ENCODE measurements at regions not wholly inside any gene's neighbourhood (a gene's known extent, or its start where the extent isn't known, plus 50 kb on each side); places are given as distances from the start of the nearest gene placed in this dataset.

DNA sequence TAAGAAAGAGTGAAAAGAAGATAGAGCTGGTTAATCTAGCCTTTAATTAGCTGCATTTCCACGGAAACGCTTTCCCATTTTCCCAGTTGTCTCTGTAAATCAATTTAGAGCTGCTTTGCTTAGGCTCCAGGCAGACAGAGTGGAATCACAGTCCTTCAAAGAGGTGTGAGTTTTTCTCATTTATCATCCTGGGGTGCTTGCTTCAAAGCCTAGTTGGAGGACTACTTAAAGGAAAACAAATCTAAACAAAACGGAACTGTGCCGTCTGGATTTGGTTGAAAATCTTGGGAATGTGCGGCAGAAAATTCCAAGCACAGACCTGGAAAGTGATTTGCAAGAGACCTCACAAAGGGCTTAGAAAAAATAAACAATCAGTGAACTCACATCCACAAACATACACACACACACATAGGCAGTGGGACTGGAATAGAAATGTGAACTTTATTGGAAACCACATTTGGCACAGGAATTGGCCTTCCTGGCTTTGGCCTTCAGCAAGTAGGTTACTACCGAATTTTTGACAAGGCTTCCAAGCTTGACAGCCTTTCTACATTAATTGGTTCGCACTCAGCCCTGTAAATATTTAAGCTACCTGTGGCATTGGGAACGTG, 235.2 kb upstream of the SLC24A2 start:
- no peaks in the 10 kb centered on the region for H3K4me1 ChIP-seq (ENCODE audit: insufficient read depth, low read length)
- no peaks in the 10 kb centered on the region for H3K36me3 ChIP-seq (ENCODE audit: insufficient read depth, low read length)
- H3K9me3 ChIP-seq (ENCODE audit: control insufficient read depth, insufficient read depth, low read length): no peaks in the 10 kb centered on the region
- no peak overlapping the region for H3K9ac ChIP-seq (ENCODE audit: low read depth, low read length)

DNA sequence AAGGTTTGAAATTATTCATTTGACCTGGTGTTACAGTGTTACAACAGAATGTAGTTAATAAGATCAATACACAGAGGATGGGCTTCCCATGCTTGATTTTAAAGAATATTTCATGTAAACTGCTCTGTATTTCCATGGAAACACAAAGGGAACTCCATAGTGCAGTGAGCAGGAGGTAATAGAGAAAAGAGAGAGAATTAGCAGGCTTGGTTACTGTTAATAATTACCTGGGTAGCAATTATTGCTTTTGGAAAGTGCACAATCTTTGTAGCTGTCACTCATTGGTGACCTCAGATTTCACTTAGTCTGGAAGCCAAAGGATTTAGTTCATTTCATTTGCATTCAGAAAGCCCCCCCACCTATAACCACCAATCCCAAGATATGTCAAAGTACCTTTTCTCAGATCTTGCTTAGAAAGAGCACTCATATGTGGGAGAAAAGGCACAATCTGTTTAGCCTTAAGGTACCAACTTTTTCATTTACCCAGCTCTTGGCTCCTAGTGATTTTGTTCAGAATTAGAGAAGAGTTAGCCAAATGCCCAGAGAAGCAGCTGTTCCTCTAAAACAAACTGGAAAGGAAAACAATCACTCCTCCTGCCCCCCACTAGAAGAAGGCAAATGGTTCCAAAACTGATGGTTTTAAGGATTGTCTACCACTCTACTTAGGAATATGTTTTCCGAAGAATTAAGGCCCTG, 234.5 kb upstream of the SLC24A2 start:
- no peaks in the 10 kb centered on the region for H3K36me3 ChIP-seq (ENCODE audit: insufficient read depth, low read length)
- H3K9ac ChIP-seq (ENCODE audit: low read depth, low read length): no peak overlapping the region
- H3K9me3 ChIP-seq (ENCODE audit: control insufficient read depth, insufficient read depth, low read length): no peaks in the 10 kb centered on the region

DNA sequence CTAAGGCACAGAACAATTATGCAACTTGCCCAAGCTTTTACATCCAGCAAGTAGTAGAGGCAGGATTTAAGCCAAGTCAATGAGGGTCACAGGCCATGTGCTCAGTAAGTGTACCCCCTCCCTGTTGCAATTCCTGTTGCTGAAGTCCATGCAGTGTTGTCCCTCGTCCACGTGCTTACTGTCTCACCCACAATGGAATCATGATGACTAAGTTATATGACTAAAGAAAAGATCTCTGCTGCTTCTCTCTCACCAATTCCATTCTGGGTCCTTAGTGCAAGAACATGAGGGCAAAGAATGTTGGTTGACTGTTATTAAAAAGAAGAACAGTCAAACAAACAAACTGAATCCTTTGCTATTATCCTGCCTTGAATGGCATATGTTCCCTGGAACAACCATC, 233.6 kb upstream of the SLC24A2 start:
- no peaks in the 10 kb centered on the region for H3K36me3 ChIP-seq (ENCODE audit: insufficient read depth, low read length)
- H3K9me3 ChIP-seq (ENCODE audit: control insufficient read depth, insufficient read depth, low read length): no peaks in the 10 kb centered on the region
- H3K9ac ChIP-seq (ENCODE audit: low read depth, low read length): no peak overlapping the region
- no peaks in the 10 kb centered on the region for H3K4me1 ChIP-seq (ENCODE audit: insufficient read depth, low read length)

More for the DNA sequence above, 234.5 kb upstream of the SLC24A2 start:
- H3K4me1 ChIP-seq (ENCODE audit: insufficient read depth, low read length): no peaks in the 10 kb centered on the region

DNA sequence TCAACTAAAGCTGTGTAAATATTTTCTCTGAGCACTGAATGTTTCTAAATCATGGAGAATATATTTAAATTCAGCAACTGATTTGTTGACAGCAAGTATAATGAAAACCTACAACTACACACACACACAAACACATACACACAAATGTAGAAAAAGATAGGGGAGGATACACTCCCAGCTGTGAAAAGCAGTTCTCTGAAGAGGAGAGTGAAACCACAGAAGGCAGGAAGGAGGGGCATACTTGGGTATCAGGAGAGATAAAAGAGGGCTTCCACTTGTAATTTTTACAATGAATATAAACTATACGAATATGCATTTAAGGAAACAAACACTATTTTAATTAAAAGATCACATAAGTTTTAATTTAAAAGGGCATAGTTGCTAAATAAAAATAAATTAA, 227.8 kb upstream of the SLC24A2 start:
- Histone ChIP-seq H3K9me3 (ENCODE audit: control insufficient read depth, insufficient read depth, low read length) (no peaks in the 10 kb centered on the region), H3K9ac (ENCODE audit: low read depth, low read length) (no peak overlapping the region), H3K4me1 (ENCODE audit: insufficient read depth, low read length) (peaks cover 8% of the 10 kb centered on the region), H3K36me3 (ENCODE audit: insufficient read depth, low read length) (no peaks in the 10 kb centered on the region)

DNA sequence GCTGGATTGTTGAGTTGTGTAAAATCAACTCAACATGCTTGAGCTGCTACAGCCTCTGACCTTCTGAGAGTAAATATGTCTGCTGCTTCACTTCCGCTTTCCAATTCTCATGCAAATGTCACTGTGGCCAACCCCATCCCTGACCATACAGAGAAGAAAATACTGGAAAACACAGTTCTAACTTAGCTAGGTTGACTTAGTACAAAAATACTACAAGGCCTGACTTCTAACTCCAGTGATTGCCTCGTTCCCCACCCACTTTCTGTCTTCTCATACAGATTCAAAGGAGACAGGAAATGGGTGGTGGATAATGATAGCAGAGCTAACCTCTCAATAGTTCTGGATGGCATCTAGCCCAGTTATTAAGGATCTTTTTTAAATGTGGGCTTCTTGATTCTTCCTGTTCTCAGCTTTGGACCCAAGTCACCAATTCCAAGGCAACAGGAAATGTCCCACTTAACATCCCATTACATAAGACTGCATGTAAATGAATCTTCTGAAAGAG, 226.6 kb upstream of the SLC24A2 start:
- Histone ChIP-seq H3K9me3 (ENCODE audit: control insufficient read depth, insufficient read depth, low read length) (no peaks in the 10 kb centered on the region), H3K9ac (ENCODE audit: low read depth, low read length) (no peak overlapping the region)

DNA sequence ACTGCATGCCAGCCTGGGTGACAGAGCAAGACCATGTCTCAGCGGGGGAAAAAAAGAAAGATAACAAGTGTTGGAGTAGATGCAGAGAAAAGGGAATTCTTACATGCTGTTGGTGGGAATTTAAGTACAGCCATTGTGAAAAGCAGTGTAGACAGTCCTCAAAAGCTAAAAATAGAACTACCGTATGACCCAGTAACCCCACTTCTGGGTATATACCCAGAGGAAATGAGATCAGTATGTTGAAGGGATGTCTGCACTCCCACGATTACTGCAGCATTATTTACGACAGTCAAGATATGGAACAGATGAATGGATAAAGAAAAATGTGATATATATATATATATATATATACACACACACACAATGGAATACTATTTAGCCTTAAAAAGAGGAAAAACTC, 225.3 kb upstream of the SLC24A2 start:
- no peak overlapping the region for H3K9ac ChIP-seq (ENCODE audit: low read depth, low read length)

More for the DNA sequence above, 226.6 kb upstream of the SLC24A2 start:
- H3K36me3 ChIP-seq (ENCODE audit: insufficient read depth, low read length): no peaks in the 10 kb centered on the region
- H3K4me1 ChIP-seq (ENCODE audit: insufficient read depth, low read length): peaks cover 8% of the 10 kb centered on the region

DNA sequence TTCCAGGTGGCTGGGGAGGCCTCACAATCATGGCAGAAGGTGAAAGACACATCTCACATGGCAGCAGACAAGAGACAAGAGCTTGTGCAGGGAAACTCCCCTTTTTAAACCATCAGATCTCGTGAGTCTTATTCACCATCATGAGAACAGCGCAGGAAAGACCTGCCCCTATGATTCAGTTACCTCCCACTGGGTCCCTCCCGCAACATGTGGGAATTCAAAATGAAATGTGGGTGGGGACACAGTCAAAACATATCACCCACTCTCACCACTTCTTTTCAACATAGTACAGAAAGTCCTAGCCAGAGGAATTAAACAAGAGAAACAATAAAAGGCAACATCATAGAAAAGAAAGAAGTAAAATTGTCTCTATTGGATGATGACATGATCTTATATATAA, 223.4 kb upstream of the SLC24A2 start:
- H3K9ac ChIP-seq (ENCODE audit: low read depth, low read length): no peak overlapping the region
- no peaks in the 10 kb centered on the region for H3K9me3 ChIP-seq (ENCODE audit: control insufficient read depth, insufficient read depth, low read length)
- no peaks in the 10 kb centered on the region for H3K36me3 ChIP-seq (ENCODE audit: insufficient read depth, low read length)
- H3K4me1 ChIP-seq (ENCODE audit: insufficient read depth, low read length): peaks cover 8% of the 10 kb centered on the region

More for the DNA sequence above, 225.3 kb upstream of the SLC24A2 start:
- no peaks in the 10 kb centered on the region for H3K9me3 ChIP-seq (ENCODE audit: control insufficient read depth, insufficient read depth, low read length)
- H3K4me1 ChIP-seq (ENCODE audit: insufficient read depth, low read length): peaks cover 8% of the 10 kb centered on the region
- H3K36me3 ChIP-seq (ENCODE audit: insufficient read depth, low read length): no peaks in the 10 kb centered on the region

DNA sequence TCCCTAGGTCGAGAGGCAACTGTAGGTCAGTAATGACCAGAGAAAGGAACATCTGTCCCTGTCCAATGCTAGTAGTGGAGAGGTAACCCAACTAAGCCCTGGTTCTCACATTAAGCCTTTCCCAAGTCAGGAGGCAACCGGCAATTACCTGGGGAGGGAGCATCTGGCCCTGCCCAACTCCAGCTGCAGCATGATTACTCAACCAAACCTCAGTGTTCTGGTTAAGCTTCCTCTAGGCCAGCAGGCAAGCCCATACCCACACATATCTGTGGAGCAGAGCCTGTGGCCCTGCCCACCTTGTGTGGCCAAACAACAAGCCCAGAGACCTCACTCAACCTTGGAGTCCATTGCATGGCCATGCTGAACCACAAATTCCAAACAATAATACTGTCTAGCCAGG, 220.8 kb upstream of the SLC24A2 start:
- Histone ChIP-seq H3K4me1 (ENCODE audit: insufficient read depth, low read length) (no peaks in the 10 kb centered on the region), H3K9ac (ENCODE audit: low read depth, low read length) (no peak overlapping the region), H3K36me3 (ENCODE audit: insufficient read depth, low read length) (no peaks in the 10 kb centered on the region), H3K9me3 (ENCODE audit: control insufficient read depth, insufficient read depth, low read length) (no peaks in the 10 kb centered on the region)

DNA sequence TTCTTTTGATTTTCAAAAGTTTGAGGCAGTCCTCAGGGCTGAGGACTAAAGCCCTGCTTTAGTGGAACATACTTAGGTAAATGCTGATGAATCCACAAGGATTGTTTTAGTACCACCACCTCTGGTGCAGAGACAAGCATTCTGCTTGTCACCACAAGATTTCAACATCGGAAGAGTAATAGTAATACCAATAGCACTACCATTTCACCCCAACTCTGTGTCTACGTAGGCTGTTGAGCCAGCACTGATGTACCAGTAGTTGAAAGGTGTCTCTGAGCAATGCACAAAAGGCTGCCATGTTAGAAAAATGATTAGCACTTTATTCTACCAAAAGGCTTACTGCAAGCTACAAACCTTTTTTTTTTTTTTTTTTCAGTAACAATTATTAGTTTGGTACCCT, 213.2 kb upstream of the SLC24A2 start:
- Histone ChIP-seq H3K9ac (ENCODE audit: low read depth, low read length) (no peak overlapping the region), H3K36me3 (ENCODE audit: insufficient read depth, low read length) (no peaks in the 10 kb centered on the region), H3K9me3 (ENCODE audit: control insufficient read depth, insufficient read depth, low read length) (no peaks in the 10 kb centered on the region), H3K4me1 (ENCODE audit: insufficient read depth, low read length) (no peaks in the 10 kb centered on the region)

DNA sequence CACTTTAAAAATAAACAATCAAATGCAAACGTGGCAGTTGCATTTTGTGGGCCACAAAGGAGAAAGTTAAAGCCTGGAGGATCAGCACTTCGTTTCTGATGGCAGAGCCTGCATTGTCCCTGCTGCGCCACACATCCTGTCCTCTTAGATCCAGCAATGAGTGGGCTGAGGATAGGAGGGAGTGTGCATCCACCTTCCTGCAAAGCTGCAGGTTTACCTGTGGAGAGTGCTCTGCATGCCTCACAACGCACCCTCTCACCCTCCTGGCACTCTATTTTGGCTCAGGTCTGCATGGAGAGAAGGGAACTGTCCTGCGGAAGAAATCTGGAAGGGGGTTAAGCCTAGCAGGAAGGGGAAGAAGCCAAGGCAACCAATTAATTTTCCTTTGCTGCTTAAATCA, 212.2 kb upstream of the SLC24A2 start:
- no peaks in the 10 kb centered on the region for H3K36me3 ChIP-seq (ENCODE audit: insufficient read depth, low read length)
- no peaks in the 10 kb centered on the region for H3K9me3 ChIP-seq (ENCODE audit: control insufficient read depth, insufficient read depth, low read length)
- H3K4me1 ChIP-seq (ENCODE audit: insufficient read depth, low read length): no peaks in the 10 kb centered on the region
- no peak overlapping the region for H3K9ac ChIP-seq (ENCODE audit: low read depth, low read length)

DNA sequence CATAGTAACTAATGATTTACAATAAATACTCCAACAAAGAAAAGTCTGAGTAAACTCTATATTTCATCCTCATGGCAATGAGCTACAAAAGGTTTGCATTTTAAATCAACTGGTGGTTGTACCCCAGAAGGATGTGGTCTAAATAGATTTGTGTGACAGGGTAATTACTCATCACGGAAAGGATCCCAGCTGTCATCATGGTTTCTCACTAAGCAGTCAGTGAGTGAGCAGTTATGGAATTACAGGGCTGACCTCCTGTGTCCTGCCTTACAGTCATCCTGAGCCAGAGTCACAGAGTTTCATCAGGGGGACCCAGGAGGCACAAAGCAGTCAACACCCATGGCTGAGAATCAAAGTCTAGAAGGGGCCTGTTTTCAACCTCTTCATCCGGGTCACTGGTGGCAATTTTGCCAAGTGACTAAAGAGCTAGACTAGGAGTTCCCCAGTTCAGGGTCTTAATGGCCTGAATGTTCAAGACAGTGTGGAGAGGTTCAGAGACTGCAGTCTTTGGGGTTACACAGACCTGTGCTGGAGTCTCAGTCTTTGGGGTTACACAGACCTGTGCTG, 210.7 kb upstream of the SLC24A2 start:
- Histone ChIP-seq H3K9ac (ENCODE audit: low read depth, low read length) (no peak overlapping the region), H3K36me3 (ENCODE audit: insufficient read depth, low read length) (no peaks in the 10 kb centered on the region), H3K4me1 (ENCODE audit: insufficient read depth, low read length) (no peaks in the 10 kb centered on the region), H3K9me3 (ENCODE audit: control insufficient read depth, insufficient read depth, low read length) (no peaks in the 10 kb centered on the region)

DNA sequence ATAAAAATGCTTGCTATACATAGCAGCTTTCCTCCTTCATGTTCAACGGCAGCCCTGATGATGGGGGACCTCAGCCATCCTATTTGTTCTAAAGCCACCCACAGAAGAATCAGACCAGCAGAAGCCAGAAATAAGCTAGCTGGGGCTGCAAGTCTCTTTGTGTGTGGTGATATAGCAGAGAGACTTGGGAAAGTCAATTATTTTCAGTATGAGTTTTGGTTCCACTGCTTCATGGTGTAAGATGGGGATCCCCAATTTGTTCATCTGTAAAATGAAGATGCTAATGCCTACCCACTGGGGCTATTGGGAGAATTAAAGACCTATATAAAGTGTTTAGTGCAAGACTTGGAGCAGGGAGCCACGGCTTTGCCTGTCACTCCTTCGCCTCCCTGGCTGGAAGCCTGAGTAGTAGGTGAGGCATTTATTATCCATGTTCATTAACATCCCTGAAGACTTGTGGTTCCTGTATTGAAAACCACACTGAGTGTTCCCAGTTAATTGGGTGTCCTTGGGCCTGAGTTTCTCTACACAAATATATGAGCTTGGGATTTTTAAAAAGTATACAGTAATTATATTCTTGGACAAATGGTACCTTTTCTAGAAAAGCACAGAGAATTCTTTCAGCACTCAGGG, 210.1 kb upstream of the SLC24A2 start:
- H3K9me3 ChIP-seq (ENCODE audit: control insufficient read depth, insufficient read depth, low read length): no peaks in the 10 kb centered on the region
- H3K9ac ChIP-seq (ENCODE audit: low read depth, low read length): no peak overlapping the region
- no peaks in the 10 kb centered on the region for H3K4me1 ChIP-seq (ENCODE audit: insufficient read depth, low read length)
- H3K36me3 ChIP-seq (ENCODE audit: insufficient read depth, low read length): no peaks in the 10 kb centered on the region

DNA sequence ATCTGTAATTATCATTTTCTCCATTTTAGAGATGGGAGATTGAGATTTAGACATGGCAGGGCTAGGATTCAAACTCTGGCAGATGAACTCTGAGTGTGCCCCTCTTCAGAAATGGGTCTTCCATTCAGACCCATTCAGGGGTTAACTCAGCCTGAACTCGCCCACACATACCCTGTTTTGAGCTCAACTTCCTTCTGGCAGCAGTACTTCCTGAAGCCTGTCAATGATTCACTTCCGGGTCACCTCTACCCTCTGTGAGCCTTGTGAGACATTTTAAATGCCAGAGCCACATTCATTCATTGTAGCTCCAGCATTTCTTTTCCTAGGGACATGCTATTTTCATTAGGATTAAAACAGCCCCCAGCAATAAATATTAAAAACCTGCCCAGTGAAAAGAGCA, 209.3 kb upstream of the SLC24A2 start:
- no peaks in the 10 kb centered on the region for H3K4me1 ChIP-seq (ENCODE audit: insufficient read depth, low read length)
- H3K9me3 ChIP-seq (ENCODE audit: control insufficient read depth, insufficient read depth, low read length): no peaks in the 10 kb centered on the region
- no peak overlapping the region for H3K9ac ChIP-seq (ENCODE audit: low read depth, low read length)
- H3K36me3 ChIP-seq (ENCODE audit: insufficient read depth, low read length): no peaks in the 10 kb centered on the region

DNA sequence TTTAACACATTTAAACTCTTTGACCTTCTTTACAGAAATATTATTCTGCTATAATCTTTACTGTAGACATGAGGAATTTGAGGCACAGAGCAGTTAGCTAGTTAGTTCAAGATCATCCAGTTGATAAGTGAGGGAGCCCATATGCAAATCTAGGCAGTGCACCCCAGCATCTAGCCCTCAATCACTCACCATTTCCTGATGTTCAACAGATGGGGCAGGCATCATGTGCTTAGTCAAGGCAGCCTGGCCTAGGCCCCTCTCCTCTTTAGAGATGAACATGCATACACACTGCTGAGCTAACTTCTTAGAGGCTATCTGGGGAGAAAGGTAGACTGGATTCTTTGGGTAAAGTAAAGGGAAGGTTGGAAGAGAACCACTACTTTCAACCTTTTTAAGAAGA, 206.8 kb upstream of the SLC24A2 start:
- no peak overlapping the region for H3K9ac ChIP-seq (ENCODE audit: low read depth, low read length)
- H3K9me3 ChIP-seq (ENCODE audit: control insufficient read depth, insufficient read depth, low read length): no peaks in the 10 kb centered on the region
- no peaks in the 10 kb centered on the region for H3K4me1 ChIP-seq (ENCODE audit: insufficient read depth, low read length)
- no peaks in the 10 kb centered on the region for H3K36me3 ChIP-seq (ENCODE audit: insufficient read depth, low read length)

DNA sequence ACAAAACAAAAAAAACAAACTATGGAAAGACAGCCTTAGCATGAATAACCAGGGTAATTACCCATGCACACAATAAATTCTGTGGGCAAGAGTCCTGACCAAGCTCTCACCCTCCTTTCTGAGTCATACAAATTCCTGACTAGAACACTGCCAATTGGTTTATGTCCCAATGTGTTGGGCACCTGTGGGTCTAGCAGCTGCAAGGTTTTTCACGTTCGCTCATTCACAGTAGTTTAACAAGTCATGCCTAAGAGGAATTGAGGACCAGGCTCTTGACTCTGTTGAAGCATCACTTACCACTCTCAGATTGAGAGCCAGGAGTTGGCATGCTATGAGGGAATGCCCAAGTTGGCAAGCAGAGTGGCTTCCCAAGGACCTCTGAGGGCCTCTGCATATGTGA, 205.5 kb upstream of the SLC24A2 start:
- Histone ChIP-seq H3K9ac (ENCODE audit: low read depth, low read length) (no peak overlapping the region), H3K36me3 (ENCODE audit: insufficient read depth, low read length) (no peaks in the 10 kb centered on the region), H3K4me1 (ENCODE audit: insufficient read depth, low read length) (no peaks in the 10 kb centered on the region), H3K9me3 (ENCODE audit: control insufficient read depth, insufficient read depth, low read length) (no peaks in the 10 kb centered on the region)
